ENCODE measurements at regions not wholly inside any gene's neighbourhood (a gene's known extent, or its start where the extent isn't known, plus 50 kb on each side); places are given as distances from the start of the nearest gene placed in this dataset.

DNA sequence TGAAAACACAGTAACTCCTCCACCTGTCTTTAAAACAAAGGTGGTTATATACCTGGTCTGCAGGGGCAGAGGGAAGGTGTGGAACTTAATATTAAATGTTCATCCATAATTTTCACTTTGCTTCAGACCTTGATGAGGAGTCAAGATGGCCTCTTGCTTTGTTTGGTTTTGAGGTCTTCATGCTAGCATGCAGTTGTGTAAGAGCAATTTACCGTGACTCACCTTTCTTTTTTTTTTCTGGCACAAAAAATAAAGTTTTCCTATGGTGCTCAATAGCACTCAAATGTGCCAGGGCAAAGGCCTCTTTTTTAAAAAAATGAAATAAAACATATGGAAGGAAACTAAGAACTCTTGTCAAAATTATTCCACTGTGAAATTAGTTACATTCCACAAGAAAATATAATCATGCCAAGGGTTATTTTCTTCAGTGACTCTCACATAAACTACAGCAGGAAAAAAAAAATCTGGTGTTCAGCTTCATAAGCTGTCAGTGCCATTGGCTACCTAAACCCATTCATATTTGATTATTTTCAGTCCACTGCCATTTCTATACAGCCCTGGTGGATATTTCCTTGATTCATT is 128.2 kb downstream of the SLC7A11 start:
- TF ChIP-seq, protein P1, sequence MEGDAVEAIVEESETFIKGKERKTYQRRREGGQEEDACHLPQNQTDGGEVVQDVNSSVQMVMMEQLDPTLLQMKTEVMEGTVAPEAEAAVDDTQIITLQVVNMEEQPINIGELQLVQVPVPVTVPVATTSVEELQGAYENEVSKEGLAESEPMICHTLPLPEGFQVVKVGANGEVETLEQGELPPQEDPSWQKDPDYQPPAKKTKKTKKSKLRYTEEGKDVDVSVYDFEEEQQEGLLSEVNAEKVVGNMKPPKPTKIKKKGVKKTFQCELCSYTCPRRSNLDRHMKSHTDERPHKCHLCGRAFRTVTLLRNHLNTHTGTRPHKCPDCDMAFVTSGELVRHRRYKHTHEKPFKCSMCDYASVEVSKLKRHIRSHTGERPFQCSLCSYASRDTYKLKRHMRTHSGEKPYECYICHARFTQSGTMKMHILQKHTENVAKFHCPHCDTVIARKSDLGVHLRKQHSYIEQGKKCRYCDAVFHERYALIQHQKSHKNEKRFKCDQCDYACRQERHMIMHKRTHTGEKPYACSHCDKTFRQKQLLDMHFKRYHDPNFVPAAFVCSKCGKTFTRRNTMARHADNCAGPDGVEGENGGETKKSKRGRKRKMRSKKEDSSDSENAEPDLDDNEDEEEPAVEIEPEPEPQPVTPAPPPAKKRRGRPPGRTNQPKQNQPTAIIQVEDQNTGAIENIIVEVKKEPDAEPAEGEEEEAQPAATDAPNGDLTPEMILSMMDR (IDR thresholded peaks at IDR 0.05) = no peak
- no peak for TF ChIP-seq POLR2A (IDR thresholded peaks at IDR 0.05)

Data from upper lobe of left lung (tissue), 4 donors.